HG02840 (cell line): ENCODE measurements at regions not wholly inside any gene's neighbourhood (a gene's known extent, or its start where the extent isn't known, plus 50 kb on each side); places are given as distances from the start of the nearest gene placed in this dataset.
"Not testable (repeated sequence)": the region's sequence is repeated elsewhere in the genome, so short reads cannot be mapped to it uniquely, and the experiment has no call there.

Source experiments
- ATAC-seq: cut with Tn5 transposase; IDR thresholded peaks from one replicate; pipeline ENCODE4 v1.9.1; 2021; ENCODE audit warnings: mild to moderate bottlenecking, moderate library complexity, moderate number of reproducible peaks; ENCODE audit not compliant: unreplicated experiment, low FRiP score

DNA sequence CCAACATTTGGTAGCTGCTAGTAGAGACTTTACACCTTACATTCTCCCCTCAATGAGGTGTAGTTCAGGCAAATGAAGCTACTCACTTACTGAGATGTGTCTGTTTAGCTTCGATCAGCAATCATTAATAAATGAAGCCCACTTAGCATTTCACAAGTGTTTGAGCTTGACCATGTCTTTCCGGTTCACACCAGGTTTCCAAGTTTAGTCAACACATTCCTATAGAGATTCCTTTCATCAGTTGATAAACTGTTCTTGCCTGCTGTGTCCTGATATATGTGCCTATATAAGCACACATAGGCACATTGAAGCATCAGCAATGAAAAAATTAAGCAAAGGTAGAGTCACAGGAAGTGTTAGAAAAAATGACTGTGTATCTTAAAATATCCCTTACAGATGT lies 150.0 kb downstream of the BTBD3 start:
- no peak for ATAC-seq

DNA sequence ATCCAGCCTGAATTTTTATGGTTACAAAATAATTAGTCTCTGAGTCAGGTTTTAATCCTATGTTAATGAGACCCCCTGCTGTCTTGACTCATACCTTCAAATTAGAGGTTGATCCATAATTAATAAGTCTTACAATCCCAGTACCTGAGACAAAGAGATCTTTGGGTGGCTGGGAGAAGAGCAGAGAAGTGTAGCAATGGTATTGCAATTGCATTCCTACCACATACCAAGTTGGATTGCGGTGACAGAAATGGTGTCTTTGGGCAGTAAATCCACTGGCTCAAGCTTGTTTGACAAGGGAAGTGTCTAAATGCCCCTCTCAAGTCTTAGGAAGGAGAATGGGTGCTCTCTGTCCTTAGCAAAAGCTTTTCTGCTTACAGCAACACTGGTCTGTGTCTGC lies 150.4 kb downstream of the BTBD3 start:
- no peak for ATAC-seq

DNA sequence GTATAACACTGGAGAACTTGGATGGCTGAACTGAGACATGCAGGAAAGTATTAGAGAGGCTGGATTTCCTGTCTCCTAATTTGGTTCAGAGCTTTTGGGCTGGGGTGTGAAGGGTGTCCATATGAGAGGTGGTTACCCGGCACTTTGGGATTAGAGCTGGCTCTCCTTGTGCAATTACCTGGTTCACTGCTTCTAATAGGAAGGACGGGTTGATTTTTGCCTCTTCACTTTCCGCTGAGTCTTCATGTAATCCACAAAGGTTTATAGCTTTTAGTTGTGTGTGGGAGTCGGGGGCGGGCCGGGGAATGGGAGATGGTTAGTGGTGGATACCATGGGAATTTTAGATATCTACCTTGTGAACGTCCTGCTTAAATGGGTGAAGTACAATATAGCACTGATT lies 151.5 kb downstream of the BTBD3 start:
- no peak for ATAC-seq

DNA sequence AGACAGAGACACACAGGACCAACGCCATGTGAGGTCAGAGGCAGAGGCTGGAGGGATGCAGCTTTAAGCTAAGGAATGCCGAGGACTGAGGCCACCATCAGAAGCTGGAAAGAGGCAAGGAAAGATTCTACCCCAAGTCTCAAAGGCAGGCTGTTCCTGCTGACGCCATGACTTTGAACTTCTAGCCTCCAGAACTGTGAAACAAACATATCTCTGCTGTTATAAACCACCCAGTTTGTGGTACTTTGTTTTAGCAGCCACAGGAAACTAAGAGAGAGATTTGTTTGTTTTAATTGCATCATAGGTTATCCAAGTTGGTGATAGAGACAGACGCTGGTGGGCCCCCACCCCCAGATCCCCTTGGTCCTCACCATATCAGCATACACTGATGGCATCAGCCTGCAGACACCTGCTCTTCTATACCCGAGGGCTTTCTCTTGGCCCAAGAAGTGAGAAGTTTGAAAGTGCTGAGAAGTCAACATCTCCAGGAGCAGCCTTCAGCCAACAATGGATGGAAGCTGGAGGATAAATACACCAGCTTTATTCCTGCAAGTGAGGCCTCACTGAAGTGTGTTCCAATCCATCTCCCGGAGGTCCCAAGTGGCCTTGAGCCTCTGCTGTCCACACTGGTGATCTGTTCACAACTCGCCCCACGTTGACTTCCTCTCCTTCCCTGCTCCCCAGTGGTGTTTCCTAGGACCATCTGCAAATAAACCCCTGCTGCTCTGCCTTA lies 154.7 kb downstream of the BTBD3 start:
- ATAC-seq, result no peak

DNA sequence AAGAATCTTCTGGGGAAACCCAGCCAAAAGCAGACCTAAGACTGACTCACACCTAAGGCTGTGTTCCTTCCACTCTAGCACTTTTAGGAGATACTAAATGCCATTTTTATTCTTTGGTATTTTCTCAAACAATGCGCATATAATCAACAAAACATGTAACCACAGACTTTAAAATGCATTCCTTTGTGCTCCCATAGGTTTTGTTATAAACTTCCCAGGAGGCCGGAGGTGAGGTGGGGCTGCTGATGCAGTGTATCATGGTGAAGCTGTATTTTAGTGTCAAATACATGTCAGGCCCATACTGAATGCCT lies 155.2 kb downstream of the BTBD3 start:
- no peak for ATAC-seq

DNA sequence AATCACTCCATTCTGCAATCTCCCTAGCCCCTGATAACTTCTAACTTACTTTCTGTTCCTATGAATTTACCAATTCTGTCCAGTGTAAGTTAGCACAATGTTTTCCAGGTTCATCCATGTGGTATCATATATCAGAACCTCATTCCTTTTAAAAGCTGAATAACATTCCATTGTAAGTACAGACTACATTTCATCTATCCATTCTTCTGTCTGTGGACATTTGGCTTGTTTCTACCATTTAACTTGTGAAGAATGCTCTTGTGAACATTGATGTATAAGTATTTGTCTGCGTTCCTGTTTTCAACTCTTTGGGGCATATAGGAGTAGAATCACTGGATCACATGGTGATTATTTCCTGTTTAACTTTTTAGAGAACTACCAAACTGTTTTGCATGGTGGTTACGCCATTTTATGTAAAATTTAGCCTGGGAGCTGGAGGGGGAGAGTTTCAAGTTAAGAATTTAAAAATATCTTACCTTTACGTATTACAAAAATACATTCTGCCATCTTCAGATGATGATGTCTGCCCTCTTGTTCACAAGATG lies 156.5 kb downstream of the BTBD3 start:
- no peak for ATAC-seq

DNA sequence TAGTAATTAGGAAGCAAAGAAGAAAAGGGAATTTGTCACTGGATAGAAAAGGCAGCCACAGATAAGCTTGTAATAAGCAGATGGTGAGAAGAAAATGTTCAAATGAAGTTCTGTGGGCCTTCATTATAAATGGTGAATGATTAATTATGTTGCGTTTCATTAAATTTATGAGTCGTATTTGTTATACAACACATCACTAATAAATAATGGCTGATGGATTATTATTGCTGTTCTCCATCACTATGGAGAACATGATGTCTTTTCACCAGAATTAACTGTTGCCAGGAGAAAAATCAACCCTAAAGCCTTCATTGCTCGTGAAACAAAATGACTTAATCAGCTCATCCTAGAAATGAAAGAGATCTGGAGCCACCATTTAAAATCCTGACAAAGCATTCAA lies 158.5 kb downstream of the BTBD3 start:
- ATAC-seq, result no peak

DNA sequence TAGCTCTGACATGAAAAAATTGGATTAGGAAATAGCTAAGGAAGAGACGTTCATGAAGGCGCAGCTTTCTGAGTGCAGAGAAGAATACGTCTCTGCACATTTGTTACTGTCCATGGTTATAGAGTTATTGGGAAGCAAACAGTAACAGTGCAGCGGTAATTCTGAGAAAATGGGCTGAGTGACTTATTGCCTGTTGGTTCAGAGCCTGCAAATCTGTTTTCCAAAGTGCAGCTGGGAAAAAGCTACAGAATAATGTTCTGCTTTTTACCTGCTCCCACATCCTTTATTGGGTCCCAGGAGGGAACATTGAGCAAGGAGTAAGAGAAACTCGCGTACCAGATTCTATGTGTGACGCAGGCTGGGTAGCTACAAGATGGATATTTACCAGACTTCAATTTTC lies 160.2 kb downstream of the BTBD3 start:
- ATAC-seq, result no peak

DNA sequence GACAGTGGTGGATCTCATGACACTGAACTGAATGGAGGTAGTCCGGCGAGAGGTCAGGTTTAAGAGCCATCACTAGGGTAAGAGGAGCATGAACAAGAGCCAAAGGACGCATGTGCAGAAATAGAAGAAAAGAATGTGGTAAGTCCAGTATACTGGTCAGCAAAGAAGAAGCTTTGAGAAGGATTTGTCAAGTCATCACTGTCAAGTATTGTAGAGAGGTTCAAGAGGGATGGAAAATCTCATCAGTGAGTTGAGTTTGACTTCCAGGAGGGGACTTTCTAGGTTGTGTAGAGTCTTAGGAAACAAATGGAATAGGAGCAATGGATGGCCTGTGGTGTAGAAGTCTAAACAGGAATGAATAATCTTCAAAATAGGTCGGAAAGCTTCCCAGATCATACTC lies 161.8 kb downstream of the BTBD3 start:
- ATAC-seq, result no peak

DNA sequence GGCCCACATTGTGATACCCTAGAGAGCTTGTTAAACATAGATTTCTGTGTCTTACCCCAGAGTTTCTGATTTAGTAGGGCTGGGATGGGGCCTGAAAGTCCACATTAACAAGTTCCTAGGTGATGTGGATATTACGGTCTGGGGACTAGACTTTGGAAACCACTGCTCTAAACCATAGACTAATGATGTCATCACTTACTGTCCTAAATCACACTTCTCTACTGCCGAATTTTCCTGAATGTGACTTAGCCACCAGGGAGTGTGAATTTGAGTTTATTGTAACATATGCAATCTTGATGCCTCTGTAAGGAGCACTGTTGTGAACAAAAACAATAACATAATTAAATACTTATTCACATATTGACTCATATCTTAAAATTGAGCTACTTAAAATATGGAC lies 165.6 kb downstream of the BTBD3 start:
- ATAC-seq, result no peak

DNA sequence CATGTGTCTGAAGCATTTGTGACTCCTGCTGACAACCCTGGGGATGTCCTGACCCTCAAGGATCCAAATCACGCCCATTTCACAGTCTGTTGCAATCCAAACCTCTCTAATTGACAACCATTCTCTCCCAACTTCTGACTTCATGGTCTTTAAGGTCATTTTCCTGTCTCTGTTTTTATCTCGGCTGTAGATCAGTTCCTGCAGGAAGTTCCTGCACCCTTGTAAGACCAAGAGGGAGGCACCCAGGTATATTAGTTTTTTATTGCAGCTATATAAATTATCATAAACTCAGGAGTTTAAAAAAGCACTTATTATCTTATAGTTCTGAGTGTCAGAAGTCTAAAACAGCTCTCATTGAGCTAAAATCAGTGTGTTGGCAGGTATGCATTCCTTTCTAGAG lies 166.8 kb downstream of the BTBD3 start:
- no peak for ATAC-seq

DNA sequence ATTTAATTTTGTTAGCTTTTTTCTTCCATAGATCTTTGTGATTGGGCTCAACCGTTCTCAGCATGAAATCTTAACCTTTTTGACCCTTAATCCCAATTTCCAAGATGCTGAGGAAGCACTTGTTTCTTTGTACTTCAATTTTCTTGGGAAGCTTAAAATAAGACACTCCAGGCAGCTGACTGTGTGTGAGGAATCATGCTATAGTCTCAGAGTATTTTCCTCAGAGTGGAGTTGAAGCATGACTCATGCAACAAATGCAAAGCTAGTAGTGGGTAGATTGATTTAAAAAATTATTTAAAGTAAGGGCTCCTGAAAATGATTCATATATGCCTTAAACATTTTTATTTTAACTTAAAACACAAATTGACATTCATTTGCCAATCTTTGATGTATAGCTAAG lies 168.7 kb downstream of the BTBD3 start:
- ATAC-seq, result no peak

DNA sequence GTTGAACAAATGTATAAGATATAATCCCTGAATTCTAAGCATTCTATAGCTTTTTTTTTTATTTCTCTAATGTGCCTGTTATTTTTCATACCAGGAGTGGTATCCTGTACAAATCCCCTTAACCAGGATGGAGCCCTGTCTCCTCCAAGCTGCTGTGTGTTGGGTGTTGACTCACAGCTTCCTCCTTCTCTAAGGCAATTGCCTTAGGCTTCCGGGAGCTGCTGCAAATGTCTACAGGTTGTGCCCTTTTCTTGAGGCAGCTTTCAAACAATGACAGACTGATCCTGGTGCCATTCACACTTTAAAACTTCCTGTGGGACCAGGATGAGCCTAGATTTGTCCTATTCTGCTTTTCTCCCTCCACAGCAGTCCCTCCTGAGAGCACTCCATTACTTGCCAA lies 173.2 kb downstream of the BTBD3 start:
- ATAC-seq, result no peak

DNA sequence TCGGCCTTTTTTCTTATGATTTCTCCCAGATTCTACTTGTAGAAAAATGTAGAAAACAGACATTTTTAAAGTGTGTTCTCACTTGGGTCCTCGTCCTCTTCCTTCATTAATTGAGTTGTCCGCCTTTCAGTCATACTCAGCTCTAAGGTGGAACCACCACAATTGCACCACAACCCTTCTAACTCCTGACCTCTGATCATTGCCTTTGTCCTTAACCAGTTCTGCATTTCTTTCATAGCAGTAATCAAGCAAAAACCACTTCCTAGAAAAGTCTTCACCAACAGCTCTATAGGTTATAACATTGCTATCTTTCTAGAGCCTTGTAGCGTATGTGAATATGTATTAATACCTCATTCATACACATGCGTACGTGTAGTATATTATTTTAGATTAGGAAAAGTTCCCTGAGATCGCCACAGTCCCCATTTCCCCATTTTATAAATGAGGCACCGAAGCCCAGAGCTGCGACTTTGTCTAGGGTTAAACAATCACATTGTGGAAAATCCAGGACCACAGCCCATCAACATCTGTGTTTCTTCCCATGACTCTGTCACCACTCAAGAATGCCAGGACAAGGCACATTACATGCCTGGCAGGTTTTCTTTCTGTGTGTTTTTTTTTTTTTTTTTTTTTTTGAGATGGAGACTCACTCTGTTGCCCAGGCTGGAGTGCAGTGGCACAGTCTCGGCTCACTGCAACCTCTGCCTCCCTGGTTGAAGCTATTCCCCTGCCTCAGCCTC lies 175.5 kb downstream of the BTBD3 start:
- no peak for ATAC-seq

DNA sequence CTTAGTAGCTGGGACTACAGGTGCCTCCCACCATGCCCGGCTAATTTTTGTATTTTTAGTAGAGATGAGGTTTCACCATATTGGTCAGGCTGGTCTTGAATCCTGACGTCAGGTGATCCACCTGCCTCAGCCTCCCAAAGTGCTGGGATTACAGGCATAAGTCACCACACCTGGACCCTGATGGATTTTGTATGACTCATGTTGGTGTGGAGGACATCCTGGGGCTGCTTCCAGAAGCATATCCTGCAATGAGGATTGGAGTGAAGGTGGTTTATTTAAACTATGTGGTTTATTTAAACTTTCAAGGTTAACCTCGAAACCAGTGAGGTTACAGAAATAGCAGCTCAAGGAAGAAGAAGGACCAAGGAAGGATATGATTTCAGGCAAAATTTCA lies 176.1 kb downstream of the BTBD3 start:
- ATAC-seq, result not testable (repeated sequence)

DNA sequence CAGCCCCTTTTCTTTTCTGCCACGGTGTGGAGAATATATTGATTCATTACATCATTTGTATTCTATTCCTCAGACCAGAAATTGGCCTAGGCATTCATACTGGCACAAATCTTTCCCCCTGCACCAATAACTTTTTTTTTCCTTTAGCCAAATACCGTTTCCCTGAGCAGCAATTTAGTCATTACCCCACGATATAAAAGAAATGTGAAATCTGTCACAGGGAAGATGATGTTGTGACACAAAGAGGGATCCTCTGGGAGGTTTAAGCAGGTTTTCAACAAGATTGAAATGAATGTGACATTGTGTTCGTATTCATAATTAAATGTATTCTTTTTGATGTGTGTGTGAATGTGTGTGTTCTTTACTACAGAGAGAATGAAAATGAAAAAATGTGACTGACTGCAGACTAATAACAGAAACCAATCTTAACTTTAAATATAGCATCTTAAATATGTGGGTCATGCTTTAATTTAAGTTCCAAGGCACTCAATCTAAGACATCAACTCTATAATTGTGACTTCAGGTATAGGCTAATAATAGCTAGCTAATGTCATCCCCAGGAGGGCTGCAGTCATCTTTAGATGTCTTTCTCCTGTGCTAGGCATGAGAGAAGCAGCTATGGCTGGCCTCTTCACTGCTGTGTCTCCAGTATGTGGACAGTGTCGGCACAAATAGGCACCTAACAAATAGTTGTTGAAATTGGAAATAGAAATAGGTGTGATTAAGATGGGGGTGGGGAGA lies 177.7 kb downstream of the BTBD3 start:
- no peak for ATAC-seq

DNA sequence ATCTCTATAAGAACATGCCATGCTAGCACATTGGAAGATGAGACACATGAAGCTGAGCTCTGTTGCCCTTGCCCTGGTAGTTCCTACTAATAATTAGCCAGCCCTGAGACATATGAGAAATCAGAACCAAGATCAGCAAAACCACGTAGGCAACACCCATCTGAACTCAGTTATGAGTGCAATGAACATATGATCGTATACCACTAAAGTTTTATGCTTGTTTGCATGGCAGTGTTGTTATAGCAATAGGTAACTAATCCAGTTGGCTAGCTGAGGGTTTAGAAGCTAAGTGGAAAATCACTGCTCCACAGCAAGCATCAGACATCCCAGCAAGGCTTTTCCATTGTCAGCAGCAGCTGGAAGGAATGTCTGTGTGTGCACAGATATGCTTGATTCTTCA lies 180.7 kb downstream of the BTBD3 start:
- no peak for ATAC-seq

DNA sequence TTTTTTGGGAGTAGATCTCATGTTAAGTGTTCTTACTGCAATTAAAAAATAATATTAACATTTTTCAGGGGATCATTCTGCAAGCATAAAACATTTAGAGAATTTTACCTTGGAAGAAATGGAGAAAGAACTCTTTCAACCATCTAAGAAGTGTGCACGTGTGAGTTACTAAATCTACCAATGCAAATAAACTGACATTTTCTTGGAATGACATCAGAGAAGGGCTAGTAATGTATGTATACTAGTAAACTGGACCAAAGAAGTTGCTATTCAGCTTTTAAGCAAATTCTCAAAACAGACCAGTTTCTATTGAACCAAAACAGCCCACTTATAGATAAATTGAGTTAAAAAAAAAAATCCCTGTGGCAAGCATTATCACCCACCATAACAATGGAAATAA lies 191.2 kb downstream of the BTBD3 start:
- ATAC-seq, result no peak

DNA sequence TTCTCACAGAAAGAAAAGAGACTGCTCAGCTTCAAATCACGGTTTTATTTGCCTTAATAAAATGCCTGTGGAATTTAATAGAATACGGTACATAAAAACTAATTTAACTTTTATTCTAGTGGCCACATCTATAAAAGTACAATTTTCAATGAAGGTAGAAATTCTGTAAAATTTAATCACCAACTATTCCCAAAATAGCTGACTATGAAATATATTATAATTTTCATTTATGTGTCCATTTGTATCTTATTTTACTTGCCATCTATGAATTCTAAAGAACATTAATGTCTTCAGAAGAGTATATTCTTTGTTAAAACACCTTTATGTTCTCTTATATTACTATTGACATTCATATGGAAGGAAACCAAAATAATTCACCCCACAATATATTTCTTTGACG lies 192.6 kb downstream of the BTBD3 start:
- ATAC-seq, result no peak

DNA sequence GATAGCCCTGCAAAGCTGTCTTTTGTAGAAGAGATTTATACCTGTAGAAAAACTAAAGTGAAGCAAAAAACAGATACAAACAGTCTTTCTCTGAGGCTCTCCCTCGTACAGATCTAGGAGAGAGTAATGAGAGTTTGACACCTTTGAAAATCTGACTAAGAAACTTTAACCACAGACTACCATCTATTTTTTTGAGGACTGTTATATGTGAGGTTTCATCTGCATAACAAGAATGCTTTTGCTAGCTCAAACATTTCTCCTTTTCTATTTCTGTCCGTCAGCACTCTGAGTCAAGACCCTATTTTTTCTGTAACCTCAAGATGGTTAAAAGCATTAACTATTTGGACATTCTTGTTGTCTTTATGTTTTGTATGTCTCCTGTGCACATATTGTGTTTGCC lies 193.0 kb downstream of the BTBD3 start:
- ATAC-seq, result no peak

DNA sequence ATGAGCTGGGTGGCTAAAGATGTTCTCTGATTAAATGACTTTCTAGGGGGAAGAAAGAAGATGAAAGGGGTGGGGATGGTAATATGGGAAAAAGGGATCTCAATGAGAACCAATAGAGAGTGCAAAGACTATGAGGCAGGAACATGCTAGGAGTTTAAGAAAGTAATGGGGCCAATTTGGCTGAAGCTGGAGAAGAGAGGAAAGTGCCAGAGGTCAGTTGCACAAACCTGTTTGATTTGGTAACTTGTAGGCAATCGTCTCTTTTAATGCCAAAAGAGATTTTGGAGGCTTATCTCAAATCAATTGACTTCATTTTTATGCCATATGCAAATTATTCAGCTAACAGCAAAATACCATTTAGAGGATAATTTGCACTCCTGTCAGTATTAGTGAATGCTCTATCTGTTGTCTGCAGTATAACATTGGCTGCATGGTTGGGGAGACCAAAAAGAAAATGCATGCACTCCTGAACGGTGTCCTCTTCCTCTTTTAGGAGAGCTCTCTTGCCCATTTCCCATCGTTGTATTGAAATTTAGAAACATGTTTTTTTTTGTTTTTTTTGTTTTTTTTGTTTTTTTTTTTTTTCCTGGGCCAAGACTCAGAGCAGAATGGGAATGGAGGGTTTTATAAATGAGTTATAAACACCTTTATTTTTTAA lies 193.9 kb downstream of the BTBD3 start:
- no peak for ATAC-seq
